Cardiac fibroblast (primary cell): ENCODE measurements at regions not wholly inside any gene's neighbourhood (a gene's known extent, or its start where the extent isn't known, plus 50 kb on each side); places are given as distances from the start of the nearest gene placed in this dataset.
A peak's percentile ranks its signal among the peaks of the same experiment; 100 is the strongest.

Source experiments
- DNase-seq, 2 donors: peaks; one replicate each; pipeline versions ENCODE4 v3.0.0 to v3.0.0-alpha.2; 2010; ENCODE audit warnings: low read depth in 2 of 2
- H3K4me3 ChIP-seq, 2 donors: replicated peaks in 1 of 2; 1 replicate in 1 of 2; 2 replicates in 1 of 2; pipeline ENCODE4 v1.5.1; 2011; ENCODE audit warnings: low read depth in 2 of 2, low read length in 2 of 2, mild to moderate bottlenecking in 2 of 2, moderate library complexity in 1 of 2
- TF ChIP-seq, protein P1 (sequence below): IDR thresholded peaks from one replicate; pipeline ENCODE4 v1.5.1; 2011; ENCODE audit warnings: low read depth, mild to moderate bottlenecking, low read length, inconsistent platforms

DNA sequence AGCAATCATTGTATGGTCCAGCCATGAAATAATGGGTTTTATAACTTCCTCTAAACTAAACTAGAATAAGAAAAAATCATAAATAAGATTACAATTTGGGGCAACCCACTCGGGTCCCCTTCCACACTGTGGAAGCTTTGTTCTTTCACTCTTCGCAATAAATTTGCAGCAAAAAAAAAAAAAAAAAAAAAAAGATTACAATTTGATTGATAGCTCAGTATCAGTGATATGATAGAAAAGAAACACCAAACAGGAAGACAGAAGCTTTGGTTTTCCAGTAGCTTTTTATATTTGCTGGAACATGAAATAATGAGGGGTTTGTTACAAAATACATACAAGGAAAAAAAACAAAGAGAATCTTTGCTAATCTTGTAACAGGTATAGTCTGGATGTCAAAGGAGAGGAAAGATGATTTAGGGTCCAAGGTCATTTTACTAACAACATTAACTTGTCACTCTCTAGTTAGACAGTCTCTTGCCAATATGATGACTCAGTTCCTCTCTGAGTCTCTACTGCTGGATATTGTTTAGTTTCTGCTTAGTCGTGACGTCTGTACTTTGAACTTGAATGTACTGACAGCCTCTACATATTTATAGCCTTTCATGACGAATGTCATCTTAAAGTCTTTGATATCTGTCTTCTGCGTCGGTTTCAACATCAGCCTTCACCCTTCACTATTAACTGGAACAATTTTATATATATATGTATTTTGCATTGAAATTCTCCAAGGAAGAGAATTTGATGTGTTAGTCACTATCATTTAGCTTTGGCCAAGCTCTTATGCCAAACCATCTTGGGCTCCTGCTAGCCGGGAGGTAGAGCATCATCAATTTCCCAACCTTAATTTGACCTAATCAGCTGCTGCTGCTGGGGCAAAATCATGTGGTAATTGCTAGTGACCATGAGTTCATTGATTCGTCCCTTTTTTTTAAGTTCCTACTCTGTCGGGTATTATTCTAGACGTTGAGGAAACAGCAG lies 213.1 kb upstream of the STXBP5 start:
- DNase-seq = peak; percentile 69 to 90
- no peak overlapping the region for H3K4me3 ChIP-seq
- TF ChIP-seq, protein P1, sequence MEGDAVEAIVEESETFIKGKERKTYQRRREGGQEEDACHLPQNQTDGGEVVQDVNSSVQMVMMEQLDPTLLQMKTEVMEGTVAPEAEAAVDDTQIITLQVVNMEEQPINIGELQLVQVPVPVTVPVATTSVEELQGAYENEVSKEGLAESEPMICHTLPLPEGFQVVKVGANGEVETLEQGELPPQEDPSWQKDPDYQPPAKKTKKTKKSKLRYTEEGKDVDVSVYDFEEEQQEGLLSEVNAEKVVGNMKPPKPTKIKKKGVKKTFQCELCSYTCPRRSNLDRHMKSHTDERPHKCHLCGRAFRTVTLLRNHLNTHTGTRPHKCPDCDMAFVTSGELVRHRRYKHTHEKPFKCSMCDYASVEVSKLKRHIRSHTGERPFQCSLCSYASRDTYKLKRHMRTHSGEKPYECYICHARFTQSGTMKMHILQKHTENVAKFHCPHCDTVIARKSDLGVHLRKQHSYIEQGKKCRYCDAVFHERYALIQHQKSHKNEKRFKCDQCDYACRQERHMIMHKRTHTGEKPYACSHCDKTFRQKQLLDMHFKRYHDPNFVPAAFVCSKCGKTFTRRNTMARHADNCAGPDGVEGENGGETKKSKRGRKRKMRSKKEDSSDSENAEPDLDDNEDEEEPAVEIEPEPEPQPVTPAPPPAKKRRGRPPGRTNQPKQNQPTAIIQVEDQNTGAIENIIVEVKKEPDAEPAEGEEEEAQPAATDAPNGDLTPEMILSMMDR = no peak

DNA sequence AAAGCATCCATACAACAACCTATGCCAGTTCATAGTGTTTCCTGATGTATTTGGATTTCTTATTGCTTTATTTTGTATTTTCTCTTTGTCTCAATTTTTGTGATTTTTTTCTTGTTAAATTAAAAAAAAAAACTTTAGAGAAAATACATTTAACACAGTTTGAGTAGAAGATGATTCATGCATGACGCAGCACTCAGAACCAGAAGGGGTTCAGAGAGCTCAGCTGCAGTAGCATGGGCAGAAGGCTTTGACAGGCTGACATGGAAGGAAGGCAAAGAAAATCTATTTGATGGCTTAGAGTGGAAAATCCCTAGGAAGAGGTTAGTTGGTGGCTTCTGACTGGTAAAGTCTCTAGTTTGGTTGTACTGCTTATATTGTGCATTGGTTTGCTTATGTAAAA lies 207.2 kb upstream of the STXBP5 start:
- DNase-seq = peak; percentile 65 to 78
- TF ChIP-seq, protein P1 = no peak

GRCh38 chr6:146999766-147000165 lies 204.5 kb upstream of the STXBP5 start:
- no peak for DNase-seq
- TF ChIP-seq, protein P1 = no peak
- no peak overlapping the region for H3K4me3 ChIP-seq

More for the DNA sequence above, 207.2 kb upstream of the STXBP5 start:
- no peak overlapping the region for H3K4me3 ChIP-seq

GRCh38 chr6:147000545-147001488 lies 203.4 kb upstream of the STXBP5 start:
- DNase-seq = peak; percentile 69 to 76
- TF ChIP-seq, protein P1 = no peak
- no peak overlapping the region for H3K4me3 ChIP-seq

GRCh38 chr6:147001621-147002020 lies 202.6 kb upstream of the STXBP5 start:
- H3K4me3 ChIP-seq = no peak overlapping the region
- TF ChIP-seq, protein P1 = no peak
- DNase-seq = peak in 1 of 2 donors; percentile 45

DNA sequence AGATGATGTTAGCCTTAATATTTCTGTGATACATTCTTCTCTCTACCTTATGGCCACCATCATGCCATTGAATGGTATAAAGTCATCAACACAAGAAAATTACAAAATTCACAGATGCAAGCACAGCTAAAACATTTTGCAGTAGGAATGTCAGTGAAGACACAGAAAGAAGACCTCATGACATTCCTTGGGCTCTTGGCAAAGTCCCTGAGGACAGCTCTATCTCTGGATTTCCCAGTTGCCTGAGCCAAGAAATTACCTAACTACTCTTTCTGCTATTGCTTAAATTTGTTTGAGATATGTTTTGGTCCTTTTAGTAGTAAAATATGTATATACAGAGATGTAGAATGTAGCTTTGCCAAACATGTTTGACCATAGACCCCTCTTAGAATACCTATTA lies 201.0 kb upstream of the STXBP5 start:
- no peak overlapping the region for H3K4me3 ChIP-seq
- DNase-seq = peak in 1 of 2 donors; percentile 39
- TF ChIP-seq, protein P1 = no peak
